Astrocyte of the cerebellum (primary cell): ENCODE measurements at regions not wholly inside any gene's neighbourhood (a gene's known extent, or its start where the extent isn't known, plus 50 kb on each side); places are given as distances from the start of the nearest gene placed in this dataset.

Experiments
- DNase-seq: peaks from one replicate; pipeline ENCODE4 v3.0.0-alpha.2; 2011; ENCODE audit warnings: low read depth
- H3K4me3 ChIP-seq: 2 replicates; pipeline ENCODE4 v1.5.1; 2011; ENCODE audit warnings: mild to moderate bottlenecking, low read depth, low read length, moderate library complexity
- in situ Hi-C: cut with HindIII; loops from 2 replicates; pipeline ENCODE4 v1.10.0; 2017; ENCODE audit warnings: low sequenced_read_pairs
- TF ChIP-seq, protein P1 (sequence below): IDR thresholded peaks from 2 replicates; pipeline ENCODE4 v1.5.1; 2012; ENCODE audit warnings: low read length, low read depth, moderate library complexity, mild to moderate bottlenecking; ENCODE audit errors: missing control alignments

- no peak for DNase-seq
- H3K4me3 ChIP-seq, result no peak overlapping the region
- TF ChIP-seq, protein P1, sequence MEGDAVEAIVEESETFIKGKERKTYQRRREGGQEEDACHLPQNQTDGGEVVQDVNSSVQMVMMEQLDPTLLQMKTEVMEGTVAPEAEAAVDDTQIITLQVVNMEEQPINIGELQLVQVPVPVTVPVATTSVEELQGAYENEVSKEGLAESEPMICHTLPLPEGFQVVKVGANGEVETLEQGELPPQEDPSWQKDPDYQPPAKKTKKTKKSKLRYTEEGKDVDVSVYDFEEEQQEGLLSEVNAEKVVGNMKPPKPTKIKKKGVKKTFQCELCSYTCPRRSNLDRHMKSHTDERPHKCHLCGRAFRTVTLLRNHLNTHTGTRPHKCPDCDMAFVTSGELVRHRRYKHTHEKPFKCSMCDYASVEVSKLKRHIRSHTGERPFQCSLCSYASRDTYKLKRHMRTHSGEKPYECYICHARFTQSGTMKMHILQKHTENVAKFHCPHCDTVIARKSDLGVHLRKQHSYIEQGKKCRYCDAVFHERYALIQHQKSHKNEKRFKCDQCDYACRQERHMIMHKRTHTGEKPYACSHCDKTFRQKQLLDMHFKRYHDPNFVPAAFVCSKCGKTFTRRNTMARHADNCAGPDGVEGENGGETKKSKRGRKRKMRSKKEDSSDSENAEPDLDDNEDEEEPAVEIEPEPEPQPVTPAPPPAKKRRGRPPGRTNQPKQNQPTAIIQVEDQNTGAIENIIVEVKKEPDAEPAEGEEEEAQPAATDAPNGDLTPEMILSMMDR, result no peak
- in situ Hi-C loops, result no loop called here
Observed at GRCh38 chr7:25578991-25579777, 350.9 kb upstream of the NPVF start.

DNA sequence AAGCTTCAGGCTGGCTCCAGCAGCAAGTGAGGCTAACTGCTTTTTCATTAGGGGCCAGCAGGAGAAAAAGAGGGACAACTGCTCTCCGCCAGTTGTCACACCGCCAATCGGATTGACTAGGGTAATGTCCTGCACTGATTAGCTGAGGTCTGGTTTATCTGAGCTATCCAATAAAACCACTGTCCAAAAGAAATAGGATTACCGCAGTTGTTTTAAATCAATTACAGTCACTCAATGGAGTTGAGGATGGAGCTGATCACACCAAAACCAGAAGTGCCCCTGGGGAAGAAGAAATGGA is 351.4 kb upstream of the NPVF start:
- in situ Hi-C loops, result no loop called here
- no peak overlapping the region for H3K4me3 ChIP-seq
- TF ChIP-seq, protein P1, result no peak
- no peak for DNase-seq

- DNase-seq, result no peak
- H3K4me3 ChIP-seq, result no peak overlapping the region
- TF ChIP-seq, protein P1, result no peak
- in situ Hi-C loops, result no loop called here
Observed at GRCh38 chr7:25580141-25580540, 351.9 kb upstream of the NPVF start.

DNA sequence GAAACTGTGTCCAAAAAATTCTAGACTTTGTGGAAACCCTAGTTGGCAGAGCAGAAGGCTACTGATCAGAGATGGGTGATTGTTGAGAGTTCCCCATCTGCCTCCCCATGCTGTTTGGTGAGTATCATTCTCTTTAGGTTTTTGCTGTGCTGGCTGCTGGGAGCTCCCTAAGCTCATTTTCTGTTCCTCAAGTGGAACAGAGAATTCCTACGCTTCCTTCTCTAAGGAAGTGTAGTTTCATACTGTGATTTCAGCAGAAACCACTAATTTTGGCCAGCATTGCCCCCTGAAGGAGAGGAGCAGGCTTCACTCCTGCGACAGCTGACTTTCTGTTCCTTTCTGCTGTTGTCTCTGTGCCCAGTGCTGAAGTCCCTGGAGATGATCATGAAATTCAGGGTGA is 355.3 kb upstream of the NPVF start:
- in situ Hi-C loops, result no loop called here
- no peak for DNase-seq
- TF ChIP-seq, protein P1, result no peak
- H3K4me3 ChIP-seq, result no peak overlapping the region

DNA sequence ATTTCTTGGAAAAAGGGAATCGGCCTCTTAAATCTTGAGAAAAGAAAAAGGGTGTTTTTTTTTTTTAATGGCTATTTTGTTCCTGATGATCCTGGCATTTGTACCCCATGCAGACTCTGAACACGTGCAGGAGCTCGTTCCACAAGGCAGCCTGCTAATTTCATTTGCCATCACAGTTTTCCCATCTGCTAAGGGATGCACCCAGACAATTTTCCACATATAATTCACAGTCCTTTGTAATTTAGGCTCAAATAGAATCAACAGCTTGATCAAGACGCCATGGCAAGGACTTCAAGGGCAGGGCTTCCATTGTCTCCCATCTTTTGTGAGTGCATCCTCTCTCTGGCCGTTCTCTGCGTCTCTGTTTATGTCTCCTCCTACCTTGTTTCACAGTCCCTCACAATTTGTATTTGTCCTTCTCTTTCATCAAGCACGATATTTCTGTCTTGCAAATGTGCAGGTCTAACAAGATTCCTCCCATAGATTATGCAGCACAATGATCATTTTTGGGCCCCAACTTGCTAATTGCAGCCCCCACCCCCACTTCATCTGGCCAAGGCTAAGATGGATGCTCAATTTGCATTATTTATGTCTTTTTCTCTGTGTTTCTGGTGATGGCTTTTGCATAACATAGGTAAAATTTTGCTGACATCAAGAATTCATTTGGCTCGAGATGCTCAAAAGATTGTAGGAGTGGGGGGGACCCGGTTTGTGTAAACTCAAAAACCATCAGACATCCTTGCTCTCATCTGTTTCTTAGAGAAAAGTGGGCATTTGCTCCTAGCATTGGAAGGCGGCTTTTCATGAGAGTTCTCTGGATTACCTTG is 356.0 kb upstream of the NPVF start:
- in situ Hi-C loops, result no loop called here
- no peak overlapping the region for H3K4me3 ChIP-seq
- no peak for DNase-seq
- TF ChIP-seq, protein P1, result no peak

- TF ChIP-seq, protein P1, result no peak
- no peak for DNase-seq
Observed at GRCh38 chr7:25586513-25586912, 358.2 kb upstream of the NPVF start.

More at GRCh38 chr7:25586513-25586912, 358.2 kb upstream of the NPVF start:
- in situ Hi-C loops, result no loop called here
- H3K4me3 ChIP-seq, result no peak overlapping the region
